HG03103 (cell line): ENCODE measurements at regions not wholly inside any gene's neighbourhood (a gene's known extent, or its start where the extent isn't known, plus 50 kb on each side); places are given as distances from the start of the nearest gene placed in this dataset.

ENCODE experiments used
- ATAC-seq: cut with Tn5 transposase; IDR thresholded peaks from one replicate; pipeline ENCODE4 v1.9.1; 2021; ENCODE audit warnings: low read depth; ENCODE audit not compliant: unreplicated experiment

GRCh38 chr20:47872341-47872740, 87.1 kb upstream of the SULF2 start:
- no peak for ATAC-seq

DNA sequence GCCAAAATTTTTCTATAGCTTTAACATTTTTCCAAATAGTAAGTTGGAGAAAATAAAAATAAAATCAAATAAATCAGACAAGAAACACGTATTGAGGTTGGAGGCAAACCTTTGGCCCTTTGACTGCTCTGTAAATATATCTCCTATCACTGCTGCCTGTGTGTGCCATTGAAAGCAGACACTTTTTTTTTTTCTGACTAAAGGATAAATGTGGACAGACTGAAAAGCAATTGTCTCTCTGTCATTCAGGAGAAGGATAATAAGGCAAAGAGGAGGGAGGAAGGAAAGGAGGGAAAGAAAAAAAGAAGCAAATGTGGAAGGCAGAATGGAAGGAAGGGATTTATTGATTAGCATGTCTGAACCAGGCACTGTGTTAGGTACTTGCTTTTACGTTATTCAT, 85.2 kb upstream of the SULF2 start:
- no peak for ATAC-seq

- ATAC-seq, result no peak
These were observed 83.5 kb upstream of the SULF2 start for GRCh38 chr20:47868744-47869143.

DNA sequence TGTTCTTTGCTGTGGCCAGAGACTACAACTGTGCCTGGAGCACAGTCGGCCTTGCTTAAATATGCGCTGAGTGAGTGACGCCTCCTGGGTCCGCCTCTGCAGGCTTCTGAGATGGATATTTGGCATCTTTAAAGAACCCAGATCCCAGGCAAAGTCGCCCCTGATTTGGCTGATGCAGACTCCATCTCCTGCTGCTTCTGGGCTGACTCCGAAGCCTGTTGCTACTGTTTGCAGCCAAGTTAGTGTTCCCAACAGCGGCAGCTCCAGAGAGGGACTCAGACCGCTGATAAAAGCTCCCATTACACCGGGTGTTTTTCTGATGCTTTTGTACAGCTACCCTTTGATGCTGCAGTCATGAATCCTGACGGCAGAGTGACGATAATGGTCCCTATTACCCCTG, 83.0 kb upstream of the SULF2 start:
- ATAC-seq, result no peak

- no peak for ATAC-seq
These were observed 82.5 kb upstream of the SULF2 start for GRCh38 chr20:47867831-47868230.

DNA sequence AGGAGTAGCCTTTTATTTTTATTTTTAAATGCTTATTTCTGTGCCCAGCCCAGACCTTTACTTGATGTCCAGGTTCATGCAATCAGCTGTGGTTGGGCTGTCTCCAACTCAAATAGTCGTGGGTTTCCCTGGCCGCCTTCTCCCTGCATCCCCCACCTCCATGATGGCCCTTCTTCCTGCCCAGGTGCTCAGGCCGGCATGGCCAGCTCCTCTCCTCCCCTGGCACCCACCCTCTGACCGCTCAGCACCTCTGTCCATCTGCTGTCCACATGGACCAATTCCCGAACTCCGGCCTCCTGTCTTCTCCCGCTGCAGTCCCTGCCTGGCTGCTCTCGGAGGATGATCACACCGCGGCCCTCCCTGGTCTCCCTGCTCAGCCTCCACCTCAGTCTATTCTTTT, 81.2 kb upstream of the SULF2 start:
- ATAC-seq, result no peak

DNA sequence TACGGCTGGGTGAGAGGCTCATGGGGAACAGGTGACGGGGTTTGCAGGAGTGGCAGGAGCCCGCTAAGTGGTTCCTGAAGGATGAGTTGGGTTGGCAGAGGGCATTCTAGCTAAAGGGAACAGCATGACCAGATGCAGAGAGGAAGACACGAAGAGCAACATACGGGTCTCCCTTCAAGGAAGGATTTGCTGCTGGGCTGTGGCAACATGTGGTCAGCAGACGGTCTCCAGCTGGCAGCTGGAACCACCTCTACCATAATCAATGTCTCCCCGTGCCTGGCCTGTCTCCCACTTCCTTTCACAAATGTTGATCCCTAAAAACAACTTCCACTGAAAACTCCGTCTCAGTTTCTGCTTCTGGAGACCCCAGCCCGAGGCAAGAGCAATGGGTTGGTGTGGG, 80.6 kb upstream of the SULF2 start:
- no peak for ATAC-seq

- no peak for ATAC-seq
These were observed 80.2 kb upstream of the SULF2 start for GRCh38 chr20:47865451-47865850.

- no peak for ATAC-seq
These were observed 78.7 kb upstream of the SULF2 start for GRCh38 chr20:47863981-47864380.

- no peak for ATAC-seq
These were observed 78.2 kb upstream of the SULF2 start for GRCh38 chr20:47863315-47863965.

DNA sequence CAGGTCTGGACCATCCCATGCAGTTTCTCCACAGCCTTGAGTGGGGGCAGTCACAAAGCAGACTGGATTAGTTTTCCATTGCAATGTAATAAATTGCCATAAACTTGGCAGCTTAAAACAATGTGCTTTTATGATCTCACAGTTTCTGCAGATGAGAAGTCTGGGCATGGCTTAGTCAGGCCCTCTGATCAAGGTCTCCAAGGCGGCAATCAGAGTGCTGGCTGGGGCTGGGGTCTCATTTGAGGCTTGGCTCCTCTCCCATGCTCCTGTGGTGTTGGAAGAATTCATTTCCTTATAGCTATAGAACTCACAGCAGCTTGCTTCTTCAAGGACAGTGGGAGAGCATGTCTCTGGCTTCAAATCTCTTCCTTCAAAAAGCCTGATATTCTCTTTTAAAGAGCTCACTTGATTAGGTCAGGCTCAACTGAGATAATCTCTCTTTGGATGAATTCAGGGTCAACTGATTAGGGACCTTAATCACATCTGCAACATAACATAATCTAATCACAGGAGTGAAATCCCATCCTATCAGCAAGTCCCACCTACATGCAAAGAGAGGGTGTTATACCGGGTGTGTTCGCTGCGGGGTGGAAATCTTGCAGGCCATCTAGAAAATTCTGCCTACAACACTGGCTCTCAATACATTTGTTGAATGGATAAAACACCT, 77.4 kb upstream of the SULF2 start:
- ATAC-seq, result no peak

DNA sequence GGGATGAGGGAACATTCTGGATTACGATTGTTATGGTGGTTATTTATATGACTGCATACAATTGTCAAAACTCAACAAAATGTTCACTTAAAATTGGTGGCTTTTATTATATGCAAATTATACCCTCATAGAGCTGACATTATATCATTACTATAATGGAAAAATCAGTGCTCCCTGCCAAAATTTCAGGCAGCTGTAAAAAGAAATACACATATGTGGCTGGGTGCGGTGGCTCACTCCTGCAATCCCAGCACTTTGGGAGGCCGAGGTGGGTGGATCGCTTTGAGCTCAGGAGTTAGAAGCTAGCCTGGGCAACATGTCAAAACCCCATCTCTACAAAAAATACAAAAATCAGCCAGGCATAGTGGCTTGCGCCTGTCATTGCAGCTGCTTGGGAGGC, 75.8 kb upstream of the SULF2 start:
- ATAC-seq, result no peak

- no peak for ATAC-seq
These were observed 75.0 kb upstream of the SULF2 start for GRCh38 chr20:47860049-47860830.

DNA sequence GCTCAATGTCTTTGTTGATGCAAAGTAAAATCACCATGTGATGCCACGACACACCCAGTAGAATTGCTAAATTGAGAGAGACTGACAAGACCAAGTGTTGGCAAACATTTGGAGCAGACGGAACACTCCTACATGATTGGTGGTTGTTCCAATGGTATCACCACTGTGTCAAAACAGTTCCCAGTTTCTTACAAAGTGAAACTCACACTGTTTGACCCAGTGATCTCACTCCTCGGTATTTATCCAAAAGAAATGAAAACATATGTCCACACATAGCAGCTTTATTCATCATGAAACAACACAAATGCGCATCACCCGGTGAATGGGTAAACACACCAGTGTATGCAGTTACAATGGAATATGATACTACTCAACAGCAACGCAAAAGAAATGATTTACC, 74.0 kb upstream of the SULF2 start:
- ATAC-seq, result no peak

DNA sequence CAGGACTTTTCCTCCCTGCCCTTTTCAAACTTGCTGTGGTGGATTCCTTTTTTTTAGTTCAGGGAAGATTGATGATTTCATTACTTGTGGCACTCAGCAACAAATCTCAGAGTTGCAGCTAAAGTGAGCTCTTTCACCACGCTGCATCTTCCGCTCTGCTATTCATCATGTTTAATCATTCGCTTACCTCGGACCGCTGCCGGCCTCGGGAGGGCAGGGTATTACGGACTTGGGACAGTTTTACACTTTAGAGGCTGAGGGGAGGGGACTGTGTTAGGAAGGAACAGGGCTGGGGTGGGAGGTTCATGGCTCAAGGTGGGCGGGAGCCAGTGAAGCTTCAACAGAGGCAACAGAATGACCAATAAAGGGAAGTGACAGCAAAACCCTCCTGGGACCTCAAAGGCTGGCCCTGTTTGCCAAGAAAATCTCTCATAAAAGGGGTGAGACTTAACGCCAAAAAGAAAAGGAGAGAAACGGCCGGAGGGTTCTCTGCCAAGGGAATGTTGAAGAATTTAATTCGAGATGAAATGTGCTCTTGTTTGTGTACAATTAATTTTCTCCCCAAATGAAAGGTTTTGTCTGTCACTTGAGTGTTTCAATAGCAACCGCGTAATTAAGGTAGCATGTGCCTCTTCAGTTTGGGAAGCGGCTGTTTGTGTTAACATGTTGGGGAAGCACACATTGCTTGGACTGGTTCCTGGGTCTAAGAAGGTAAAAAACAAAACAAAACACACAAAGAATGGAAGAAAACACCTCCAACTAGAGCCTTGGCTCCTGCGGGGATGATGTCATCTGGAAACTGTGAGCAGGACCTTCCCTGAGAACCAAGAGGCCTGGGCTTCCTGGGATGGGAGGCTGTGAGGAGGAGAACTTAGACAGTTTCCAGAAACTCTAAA, 72.5 kb upstream of the SULF2 start:
- ATAC-seq, result no peak

DNA sequence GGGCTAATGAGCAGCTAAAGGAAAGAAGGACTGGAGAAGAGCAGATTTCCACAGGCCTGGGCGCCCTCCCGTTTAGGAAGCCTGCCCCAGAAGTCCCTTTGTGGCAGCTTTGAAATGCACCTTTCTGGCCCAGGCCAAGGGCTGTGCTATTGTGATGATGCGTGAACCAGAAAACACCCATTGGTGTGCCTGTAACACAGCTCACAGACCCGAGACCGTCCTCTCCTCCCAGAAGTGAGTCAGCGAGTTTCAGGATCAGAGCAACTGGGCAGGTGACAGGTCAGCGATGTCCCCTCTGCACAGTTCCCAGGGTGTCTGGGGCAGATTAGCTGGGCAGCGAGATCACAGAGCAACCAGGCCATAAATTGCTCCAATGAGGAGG, 71.9 kb upstream of the SULF2 start:
- no peak for ATAC-seq

- ATAC-seq, result no peak
These were observed 70.5 kb upstream of the SULF2 start for GRCh38 chr20:47855799-47856198.

GRCh38 chr20:47854687-47855212, 69.5 kb upstream of the SULF2 start:
- no peak for ATAC-seq

DNA sequence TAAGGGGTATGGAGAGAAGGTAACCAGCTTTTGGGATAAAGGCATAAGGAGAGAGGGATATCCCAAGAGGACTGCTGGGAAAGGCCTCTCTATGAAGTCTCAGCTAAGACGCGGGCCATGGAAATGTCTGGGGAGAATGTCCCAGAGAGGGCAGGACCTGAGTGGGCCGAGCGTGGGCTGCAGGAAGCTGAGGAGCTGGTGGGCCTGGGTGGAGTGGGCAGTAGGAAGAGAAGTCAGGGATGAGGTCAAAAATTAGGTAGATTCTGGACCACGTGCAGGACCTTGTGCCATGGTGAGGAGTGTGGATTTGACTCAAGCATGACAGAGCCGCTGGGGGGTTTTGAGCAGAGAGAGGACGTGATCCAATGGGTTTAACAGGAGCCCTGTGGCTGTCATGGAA, 66.5 kb upstream of the SULF2 start:
- no peak for ATAC-seq

- ATAC-seq, result no peak
These were observed 64.9 kb upstream of the SULF2 start for GRCh38 chr20:47850146-47850545.

DNA sequence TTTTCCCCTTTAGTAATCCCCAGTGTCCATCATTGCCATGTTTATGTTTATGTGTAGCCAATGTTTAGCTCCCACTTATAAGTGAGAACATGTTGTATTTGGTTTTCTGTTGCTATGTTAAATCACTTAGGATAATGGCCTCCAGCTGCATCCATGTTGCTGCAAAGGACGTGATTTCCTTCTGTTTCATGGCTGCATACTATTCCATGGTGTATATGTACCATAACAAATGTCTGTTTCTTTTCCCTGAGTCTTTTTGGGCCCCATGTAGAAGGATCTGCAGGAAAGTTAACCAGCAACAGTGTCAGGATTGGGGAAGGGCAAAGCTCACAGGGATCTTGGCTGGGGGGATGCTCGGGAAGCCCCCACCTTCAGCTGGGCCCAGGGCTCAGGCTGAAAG, 64.3 kb upstream of the SULF2 start:
- ATAC-seq, result no peak
